ENCODE measurements at regions not wholly inside any gene's neighbourhood (a gene's known extent, or its start where the extent isn't known, plus 50 kb on each side); places are given as distances from the start of the nearest gene placed in this dataset.

DNA sequence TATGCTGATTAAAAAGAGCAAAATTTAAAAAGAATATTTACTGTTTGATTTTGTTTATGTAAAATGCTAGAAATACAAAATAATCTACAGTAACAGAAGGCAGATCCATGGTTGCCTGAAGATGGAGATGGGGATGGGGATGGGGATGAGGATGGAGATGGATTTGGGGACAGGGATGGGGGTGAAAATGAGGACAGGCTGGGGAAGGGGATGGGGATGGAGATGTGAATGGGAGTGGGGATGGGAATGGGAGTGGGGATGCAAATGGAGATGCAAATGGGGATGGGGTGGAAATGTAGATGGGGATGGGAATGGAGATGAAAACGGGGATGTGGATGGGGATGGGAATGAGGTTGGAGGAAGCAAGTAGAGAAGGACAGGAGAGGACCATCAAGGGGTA, 252.2 kb downstream of the PLPP3 start:
- Histone ChIP-seq H3K4me1 (ENCODE audit: control insufficient read depth in 1 of 2, insufficient read depth in 2 of 2, low read length in 2 of 2) (peaks cover 29 to 37% of the 10 kb centered on the region in 2 donors), H3K27ac (ENCODE audit: low read depth in 1 of 2, low read length in 2 of 2) (no peak overlapping the region), H4K20me1 (ENCODE audit: insufficient read depth, low read length) (no peaks in the 10 kb centered on the region), H3K4me2 (replicated peaks; ENCODE audit: extremely low read depth, low read length, poor library complexity, severe bottlenecking) (no peak overlapping the region), H3K9me3 (replicated peaks in 1 of 2; ENCODE audit: control insufficient read depth in 1 of 2, insufficient read depth in 1 of 2, low read length in 2 of 2) (no peaks in the 10 kb centered on the region), H3K27me3 (ENCODE audit: control insufficient read depth in 2 of 2, insufficient read depth in 2 of 2, low read length in 2 of 2) (no peaks in the 10 kb centered on the region), H3K79me2 (ENCODE audit: insufficient read depth, low read length) (no peaks in the 10 kb centered on the region), H2AFZ (ENCODE audit: insufficient read depth, low read depth, low read length, poor library complexity, severe bottlenecking) (no peak overlapping the region), H3K36me3 (replicated peaks in 1 of 2; ENCODE audit: control insufficient read depth in 1 of 2, insufficient read depth in 2 of 2, low read length in 2 of 2) (no peaks in the 10 kb centered on the region), H3K9ac (ENCODE audit: insufficient read depth, low read length, poor library complexity, severe bottlenecking) (no peak overlapping the region), H3K4me3 (replicated peaks in 1 of 3; ENCODE audit: low read depth in 2 of 3, low read length in 3 of 3) (no peak overlapping the region)
- no peak for DNase-seq
- intact Hi-C loops (cut with micrococcal nuclease) = no loop called here
- Mint-ChIP-seq H3K36me3 (no peaks in the 10 kb centered on the region), H3K4me1 (peaks cover 34% of the 10 kb centered on the region), H3K27me3 (ENCODE audit: low read depth in 3 of 3) (peaks cover 0 to 3% (median 1%) of the 10 kb centered on the region in 3 donors), H3K9me3 (peaks cover 0 to 2% (median 0%) of the 10 kb centered on the region in 7 donors), H3K27ac (no peak overlapping the region), H3K4me3 (no peak overlapping the region)
- 100% methylated on average over 1 of the region's 1 CpG for WGBS (ENCODE audit: insufficient coverage)
- TF ChIP-seq, protein P1, sequence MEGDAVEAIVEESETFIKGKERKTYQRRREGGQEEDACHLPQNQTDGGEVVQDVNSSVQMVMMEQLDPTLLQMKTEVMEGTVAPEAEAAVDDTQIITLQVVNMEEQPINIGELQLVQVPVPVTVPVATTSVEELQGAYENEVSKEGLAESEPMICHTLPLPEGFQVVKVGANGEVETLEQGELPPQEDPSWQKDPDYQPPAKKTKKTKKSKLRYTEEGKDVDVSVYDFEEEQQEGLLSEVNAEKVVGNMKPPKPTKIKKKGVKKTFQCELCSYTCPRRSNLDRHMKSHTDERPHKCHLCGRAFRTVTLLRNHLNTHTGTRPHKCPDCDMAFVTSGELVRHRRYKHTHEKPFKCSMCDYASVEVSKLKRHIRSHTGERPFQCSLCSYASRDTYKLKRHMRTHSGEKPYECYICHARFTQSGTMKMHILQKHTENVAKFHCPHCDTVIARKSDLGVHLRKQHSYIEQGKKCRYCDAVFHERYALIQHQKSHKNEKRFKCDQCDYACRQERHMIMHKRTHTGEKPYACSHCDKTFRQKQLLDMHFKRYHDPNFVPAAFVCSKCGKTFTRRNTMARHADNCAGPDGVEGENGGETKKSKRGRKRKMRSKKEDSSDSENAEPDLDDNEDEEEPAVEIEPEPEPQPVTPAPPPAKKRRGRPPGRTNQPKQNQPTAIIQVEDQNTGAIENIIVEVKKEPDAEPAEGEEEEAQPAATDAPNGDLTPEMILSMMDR (IDR thresholded peaks at IDR 0.05) = no peak

DNA sequence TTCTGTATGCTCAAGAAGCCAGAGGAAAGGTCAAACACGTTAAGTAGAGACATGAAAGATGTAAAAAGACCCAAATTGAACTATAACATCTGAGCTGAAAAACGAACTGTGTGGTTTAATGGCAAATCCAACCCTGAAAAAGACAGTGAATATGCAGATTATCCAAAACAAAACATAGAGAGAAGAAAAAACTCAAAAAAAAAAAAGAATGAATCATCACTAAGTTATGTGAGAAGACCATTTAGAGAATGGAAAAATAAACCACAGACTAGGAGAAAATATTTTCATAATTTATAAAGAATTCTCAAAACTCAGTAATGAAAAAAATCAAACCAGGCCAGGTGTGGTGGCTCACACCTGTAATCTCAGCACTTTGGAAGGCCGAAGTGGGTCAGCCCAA, 253.3 kb downstream of the PLPP3 start:
- WGBS (ENCODE audit: insufficient coverage) = 100% methylated on average over 1 of the region's 3 CpGs
- peaks cover 32% of the 10 kb centered on the region for H3K4me1 Mint-ChIP-seq
- H3K27ac Mint-ChIP-seq = peak overlapping the region in 1 of 7 donors; percentile 20
- no peak overlapping the region for H3K9ac ChIP-seq (ENCODE audit: insufficient read depth, low read length, poor library complexity, severe bottlenecking)
- H3K27ac ChIP-seq (ENCODE audit: low read depth in 1 of 2, low read length in 2 of 2) = no peak overlapping the region
- DNase-seq = no peak
- peaks cover 0 to 2% (median 0%) of the 10 kb centered on the region in 7 donors for H3K9me3 Mint-ChIP-seq
- no peaks in the 10 kb centered on the region for H3K9me3 ChIP-seq (replicated peaks in 1 of 2; ENCODE audit: control insufficient read depth in 1 of 2, insufficient read depth in 1 of 2, low read length in 2 of 2)
- no peaks in the 10 kb centered on the region for H3K36me3 Mint-ChIP-seq
- H3K27me3 ChIP-seq (ENCODE audit: control insufficient read depth in 2 of 2, insufficient read depth in 2 of 2, low read length in 2 of 2) = no peaks in the 10 kb centered on the region
- intact Hi-C loops (cut with micrococcal nuclease) = no loop called here
- no peak overlapping the region for H3K4me3 ChIP-seq (replicated peaks in 1 of 3; ENCODE audit: low read depth in 2 of 3, low read length in 3 of 3)
- peaks cover 0 to 3% (median 1%) of the 10 kb centered on the region in 3 donors for H3K27me3 Mint-ChIP-seq (ENCODE audit: low read depth in 3 of 3)
- no peaks in the 10 kb centered on the region for H3K36me3 ChIP-seq (replicated peaks in 1 of 2; ENCODE audit: control insufficient read depth in 1 of 2, insufficient read depth in 2 of 2, low read length in 2 of 2)
- H2AFZ ChIP-seq (ENCODE audit: insufficient read depth, low read depth, low read length, poor library complexity, severe bottlenecking) = no peak overlapping the region
- H3K4me1 ChIP-seq (ENCODE audit: control insufficient read depth in 1 of 2, insufficient read depth in 2 of 2, low read length in 2 of 2) = peaks cover 27 to 35% of the 10 kb centered on the region in 2 donors
- H3K4me2 ChIP-seq (replicated peaks; ENCODE audit: extremely low read depth, low read length, poor library complexity, severe bottlenecking) = no peak overlapping the region
- H3K4me3 Mint-ChIP-seq = no peak overlapping the region
- no peaks in the 10 kb centered on the region for H3K79me2 ChIP-seq (ENCODE audit: insufficient read depth, low read length)
- H4K20me1 ChIP-seq (ENCODE audit: insufficient read depth, low read length) = no peaks in the 10 kb centered on the region
- TF ChIP-seq, protein P1 (IDR thresholded peaks at IDR 0.05) = no peak

Data from CD14-positive monocyte (primary cell).